ENCODE measurements at regions not wholly inside any gene's neighbourhood (a gene's known extent, or its start where the extent isn't known, plus 50 kb on each side); places are given as distances from the start of the nearest gene placed in this dataset.

DNA sequence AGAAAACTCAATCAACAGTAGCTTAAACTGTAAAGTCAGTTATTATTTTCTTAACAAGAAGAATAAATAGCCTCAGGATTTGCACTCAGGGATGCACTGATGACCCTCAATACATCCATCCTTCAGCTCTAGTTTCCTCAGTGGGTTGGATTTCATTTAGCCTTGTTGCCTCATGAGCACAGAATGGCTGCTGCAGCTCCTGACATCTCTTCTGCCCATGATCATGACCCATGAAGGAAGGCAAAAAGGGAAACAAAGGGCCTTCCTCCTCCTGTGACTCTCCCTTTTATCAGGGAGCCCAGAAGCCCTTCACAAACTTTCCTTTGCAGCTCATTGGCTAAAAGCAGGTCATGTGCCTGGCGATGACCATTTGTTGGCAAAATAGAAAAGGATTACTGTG, 51.2 kb upstream of the KCNG1 start:
- TF ChIP-seq, protein P1, sequence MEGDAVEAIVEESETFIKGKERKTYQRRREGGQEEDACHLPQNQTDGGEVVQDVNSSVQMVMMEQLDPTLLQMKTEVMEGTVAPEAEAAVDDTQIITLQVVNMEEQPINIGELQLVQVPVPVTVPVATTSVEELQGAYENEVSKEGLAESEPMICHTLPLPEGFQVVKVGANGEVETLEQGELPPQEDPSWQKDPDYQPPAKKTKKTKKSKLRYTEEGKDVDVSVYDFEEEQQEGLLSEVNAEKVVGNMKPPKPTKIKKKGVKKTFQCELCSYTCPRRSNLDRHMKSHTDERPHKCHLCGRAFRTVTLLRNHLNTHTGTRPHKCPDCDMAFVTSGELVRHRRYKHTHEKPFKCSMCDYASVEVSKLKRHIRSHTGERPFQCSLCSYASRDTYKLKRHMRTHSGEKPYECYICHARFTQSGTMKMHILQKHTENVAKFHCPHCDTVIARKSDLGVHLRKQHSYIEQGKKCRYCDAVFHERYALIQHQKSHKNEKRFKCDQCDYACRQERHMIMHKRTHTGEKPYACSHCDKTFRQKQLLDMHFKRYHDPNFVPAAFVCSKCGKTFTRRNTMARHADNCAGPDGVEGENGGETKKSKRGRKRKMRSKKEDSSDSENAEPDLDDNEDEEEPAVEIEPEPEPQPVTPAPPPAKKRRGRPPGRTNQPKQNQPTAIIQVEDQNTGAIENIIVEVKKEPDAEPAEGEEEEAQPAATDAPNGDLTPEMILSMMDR (IDR thresholded peaks at IDR 0.05), result no peak
- no peak for TF ChIP-seq EZH2 (IDR thresholded peaks at IDR 0.05; ENCODE audit: borderline replicate concordance, insufficient read depth, low read depth, low read length, poor library complexity, severe bottlenecking)
